AG04450 (cell line): ENCODE measurements at regions not wholly inside any gene's neighbourhood (a gene's known extent, or its start where the extent isn't known, plus 50 kb on each side); places are given as distances from the start of the nearest gene placed in this dataset.

Source experiments
- CTCF ChIA-PET: fragments of 300-600, 350-600 bp; formaldehyde crosslinking; extraction: SDS; loops from one replicate; lab custom pipeline; 2022; ENCODE audit warnings: antibody characterized with exemption, inconsistent platforms; lab: Charles Lee
- POLR2A ChIA-PET: fragments of 350-600 bp; formaldehyde crosslinking; extraction: SDS; loops from one replicate; lab custom pipeline; 2021; ENCODE audit warnings: antibody characterized with exemption, inconsistent platforms; lab: Yijun Ruan, JAX
- DNase-seq: peaks from one replicate; pipeline ENCODE4 v3.0.0-alpha.2; 2011; ENCODE audit warnings: low read depth, low spot score
- H3K27ac ChIP-seq: one replicate; pipeline ENCODE4 v1.5.1; 2012; ENCODE audit warnings: low read depth, low read length, control low read depth
- H3K27me3 ChIP-seq: one replicate; pipeline ENCODE4 v1.6.0; 2012; ENCODE audit warnings: low read length; ENCODE audit not compliant: control insufficient read depth, insufficient read depth
- H3K4me3 ChIP-seq: 2 replicates; pipeline ENCODE4 v1.5.1; 2011; ENCODE audit warnings: mild to moderate bottlenecking, low read depth, low read length, control low read depth
- H3K9me3 ChIP-seq: 2 replicates; pipeline ENCODE4 v1.5.1; 2012; ENCODE audit warnings: low read length; ENCODE audit not compliant: control insufficient read depth, insufficient read depth
- TF ChIP-seq, protein P1 (sequence below): IDR thresholded peaks from 2 replicates; pipeline ENCODE4 v1.5.1; 2011; ENCODE audit warnings: low read depth, low read length, control low read depth, inconsistent platforms

DNA sequence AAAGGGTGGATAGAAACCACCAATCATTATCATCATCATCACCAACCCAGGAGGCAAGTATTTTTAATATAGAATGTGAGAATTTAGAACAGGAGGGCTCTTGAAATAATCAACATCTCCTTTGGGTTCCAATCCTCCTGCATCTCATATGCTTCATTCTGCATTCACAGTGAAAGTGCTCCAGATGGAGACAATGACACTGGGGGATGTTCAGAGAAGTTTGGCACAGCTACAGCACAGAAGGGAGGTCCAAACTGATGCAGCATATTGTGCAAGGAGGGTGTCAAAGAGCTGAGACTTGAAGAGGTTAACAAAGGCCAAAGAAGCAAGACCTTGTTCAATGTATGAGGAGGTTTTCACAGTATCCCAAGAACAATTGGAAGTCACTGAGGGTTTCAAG, 767.1 kb downstream of the NTRK3 start:
- ChIA-PET POLR2A (no interaction called here), CTCF (interaction anchor here (0.9 kb wide), 1 partner anchor 130 kb away, joined by 4 read pairs; no protein-coding TSS in a partner anchor)
- Histone ChIP-seq H3K9me3 (no peaks in the 10 kb centered on the region), H3K27ac (no peak overlapping the region), H3K27me3 (no peaks in the 10 kb centered on the region), H3K4me3 (no peak overlapping the region)
- TF ChIP-seq, protein P1, sequence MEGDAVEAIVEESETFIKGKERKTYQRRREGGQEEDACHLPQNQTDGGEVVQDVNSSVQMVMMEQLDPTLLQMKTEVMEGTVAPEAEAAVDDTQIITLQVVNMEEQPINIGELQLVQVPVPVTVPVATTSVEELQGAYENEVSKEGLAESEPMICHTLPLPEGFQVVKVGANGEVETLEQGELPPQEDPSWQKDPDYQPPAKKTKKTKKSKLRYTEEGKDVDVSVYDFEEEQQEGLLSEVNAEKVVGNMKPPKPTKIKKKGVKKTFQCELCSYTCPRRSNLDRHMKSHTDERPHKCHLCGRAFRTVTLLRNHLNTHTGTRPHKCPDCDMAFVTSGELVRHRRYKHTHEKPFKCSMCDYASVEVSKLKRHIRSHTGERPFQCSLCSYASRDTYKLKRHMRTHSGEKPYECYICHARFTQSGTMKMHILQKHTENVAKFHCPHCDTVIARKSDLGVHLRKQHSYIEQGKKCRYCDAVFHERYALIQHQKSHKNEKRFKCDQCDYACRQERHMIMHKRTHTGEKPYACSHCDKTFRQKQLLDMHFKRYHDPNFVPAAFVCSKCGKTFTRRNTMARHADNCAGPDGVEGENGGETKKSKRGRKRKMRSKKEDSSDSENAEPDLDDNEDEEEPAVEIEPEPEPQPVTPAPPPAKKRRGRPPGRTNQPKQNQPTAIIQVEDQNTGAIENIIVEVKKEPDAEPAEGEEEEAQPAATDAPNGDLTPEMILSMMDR, result no peak
- no peak for DNase-seq

GRCh38 chr15:87487484-87487883, 769.1 kb downstream of the NTRK3 start:
- ChIA-PET CTCF (no interaction called here), POLR2A (no interaction called here)
- H3K27me3 ChIP-seq, result no peaks in the 10 kb centered on the region

GRCh38 chr15:87483468-87483867, 773.1 kb downstream of the NTRK3 start:
- TF ChIP-seq, protein P1, result no peak

More at GRCh38 chr15:87487484-87487883, 769.1 kb downstream of the NTRK3 start:
- TF ChIP-seq, protein P1, result no peak
- no peak for DNase-seq
- Histone ChIP-seq H3K4me3 (no peak overlapping the region), H3K27ac (no peak overlapping the region), H3K9me3 (no peaks in the 10 kb centered on the region)

GRCh38 chr15:87481126-87481525, 775.4 kb downstream of the NTRK3 start:
- ChIA-PET CTCF (no interaction called here), POLR2A (no interaction called here)
- no peaks in the 10 kb centered on the region for H3K27me3 ChIP-seq
- no peak for DNase-seq
- H3K4me3 ChIP-seq, result no peak overlapping the region
- TF ChIP-seq, protein P1, result no peak
- H3K27ac ChIP-seq, result no peak overlapping the region
- H3K9me3 ChIP-seq, result no peaks in the 10 kb centered on the region

More at GRCh38 chr15:87483468-87483867, 773.1 kb downstream of the NTRK3 start:
- no peak overlapping the region for H3K27ac ChIP-seq
- H3K4me3 ChIP-seq, result no peak overlapping the region
- ChIA-PET CTCF (no interaction called here), POLR2A (no interaction called here)
- no peaks in the 10 kb centered on the region for H3K27me3 ChIP-seq
- DNase-seq, result no peak
- no peaks in the 10 kb centered on the region for H3K9me3 ChIP-seq

GRCh38 chr15:87478687-87479072, 777.9 kb downstream of the NTRK3 start:
- H3K27ac ChIP-seq, result no peak overlapping the region
- DNase-seq, result no peak
- POLR2A ChIA-PET, result no interaction called here
- no peaks in the 10 kb centered on the region for H3K9me3 ChIP-seq
- no peaks in the 10 kb centered on the region for H3K27me3 ChIP-seq
- CTCF ChIA-PET, result no interaction called here
- H3K4me3 ChIP-seq, result no peak overlapping the region
- TF ChIP-seq, protein P1, result no peak
